ENCODE measurements at regions not wholly inside any gene's neighbourhood (a gene's known extent, or its start where the extent isn't known, plus 50 kb on each side); places are given as distances from the start of the nearest gene placed in this dataset.

- no peak for DNase-seq
These were observed 115.7 kb upstream of the SALL4 start for GRCh38 chr20:51917886-51918535.

- DNase-seq, result no peak
These were observed 113.9 kb upstream of the SALL4 start for GRCh38 chr20:51916244-51916643.

- DNase-seq, result no peak
These were observed 112.4 kb upstream of the SALL4 start for GRCh38 chr20:51914758-51915157.

DNA sequence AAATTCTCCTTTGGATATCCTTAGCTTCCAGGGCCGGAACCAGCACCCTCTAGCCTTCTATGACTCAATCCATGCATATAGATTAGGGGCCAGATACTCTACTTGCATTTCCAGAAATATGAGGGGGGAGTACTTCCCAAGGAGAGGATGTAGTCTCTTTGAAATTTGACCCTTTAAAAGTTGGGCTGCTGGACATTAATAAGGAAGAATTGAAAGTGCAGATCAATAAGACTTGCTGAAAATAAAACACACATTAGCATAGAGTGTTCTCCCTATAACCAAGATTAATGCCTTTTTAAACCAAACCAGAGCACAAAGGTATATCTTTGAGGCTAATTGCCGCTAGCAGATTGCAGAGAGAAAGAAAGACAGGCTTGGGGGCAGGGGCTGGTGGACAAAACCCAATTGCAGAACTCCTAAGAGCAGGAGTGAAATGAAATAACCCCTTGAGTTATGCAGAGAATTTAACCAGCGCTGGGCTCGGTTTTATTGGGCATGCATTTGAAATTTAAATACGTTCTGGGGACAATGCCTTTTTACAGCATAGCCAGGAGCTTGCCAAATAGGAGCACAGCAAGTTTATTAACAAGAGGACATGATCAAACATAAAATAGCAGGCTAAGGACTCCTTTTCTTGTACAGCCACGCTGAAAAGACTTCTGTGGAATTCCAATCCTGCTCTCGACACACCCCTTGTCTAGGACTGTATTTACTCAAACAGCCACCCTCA lies 108.2 kb upstream of the SALL4 start:
- no peak for DNase-seq

GRCh38 chr20:51906679-51907078 lies 104.4 kb upstream of the SALL4 start:
- DNase-seq, result no peak

DNA sequence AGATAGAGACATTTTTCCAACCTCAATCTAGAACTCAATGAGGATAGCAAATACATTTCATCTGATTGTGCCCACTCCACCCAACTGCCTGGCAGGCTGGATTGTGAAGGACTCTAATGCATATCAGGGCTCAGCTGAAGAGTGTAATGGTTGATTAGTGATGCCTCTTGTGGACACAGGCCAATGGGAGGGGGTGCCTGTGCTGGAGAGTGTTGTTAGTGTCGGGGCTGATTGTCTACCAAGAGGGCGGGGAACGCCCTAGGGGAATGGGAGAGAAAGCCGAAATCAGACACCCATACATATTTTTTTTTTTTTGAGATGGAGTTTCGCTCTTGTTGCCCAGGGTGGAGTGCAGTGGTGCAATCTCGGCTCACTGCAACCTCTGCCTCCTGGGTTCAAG lies 103.7 kb upstream of the SALL4 start:
- no peak for DNase-seq

- no peak for DNase-seq
These were observed 100.6 kb upstream of the SALL4 start for GRCh38 chr20:51902933-51903332.

DNA sequence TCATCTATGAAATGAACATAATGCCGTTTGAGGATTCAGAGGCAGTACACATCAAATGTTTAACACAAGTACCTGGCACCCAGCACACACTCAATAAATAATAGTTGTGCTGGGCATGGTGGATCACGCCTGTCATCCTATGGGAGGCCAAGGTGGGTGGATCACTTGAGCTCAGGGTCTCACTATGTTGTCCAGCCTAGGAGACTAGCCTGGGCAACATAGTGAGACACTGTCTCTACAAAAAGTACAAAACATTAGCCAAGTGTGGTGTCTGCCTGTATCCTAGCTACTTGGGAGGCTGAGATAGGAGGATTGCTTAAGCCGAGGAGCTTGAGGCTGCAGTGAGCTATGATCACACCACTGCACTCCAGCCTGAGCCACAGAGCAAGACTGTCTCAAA lies 98.1 kb upstream of the SALL4 start:
- no peak for DNase-seq

DNA sequence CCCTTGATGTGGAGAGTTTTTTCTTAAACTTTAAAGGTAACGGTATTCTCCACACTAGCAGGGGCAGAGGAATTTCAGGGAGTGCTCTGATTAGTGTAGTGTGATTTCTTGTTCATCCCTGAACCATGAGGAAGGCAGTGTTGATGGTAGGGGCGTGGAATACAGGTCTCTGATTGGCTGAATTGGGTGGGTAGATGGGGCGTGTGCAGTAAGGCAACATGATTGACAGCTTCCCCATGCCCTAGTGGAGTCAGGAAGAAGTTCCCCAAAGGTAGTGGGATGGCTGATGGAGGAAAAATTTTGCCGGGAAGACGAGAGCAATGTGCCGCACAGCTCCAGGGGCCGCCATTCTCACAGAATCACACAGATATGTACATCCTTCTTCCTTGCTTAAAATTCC lies 97.4 kb upstream of the SALL4 start:
- no peak for DNase-seq

DNA sequence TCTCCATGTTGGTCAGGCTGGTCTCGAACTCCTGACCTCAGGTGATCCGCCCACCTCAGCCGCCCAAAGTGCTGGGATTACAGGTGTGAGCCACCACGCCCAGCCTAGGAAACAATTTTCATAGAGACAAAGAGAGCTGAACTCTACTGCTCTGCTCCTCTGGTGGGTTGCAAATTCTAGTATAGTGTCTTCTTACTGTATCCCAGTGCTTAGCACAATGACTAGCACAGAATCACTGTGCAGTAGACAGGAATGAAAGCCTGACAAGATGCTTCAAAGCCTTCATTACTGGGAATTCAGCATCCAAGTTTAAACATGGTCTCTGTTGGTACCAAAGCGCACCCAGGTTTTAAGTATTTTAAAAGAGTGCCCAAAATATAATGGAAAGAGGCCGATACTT lies 96.5 kb upstream of the SALL4 start:
- DNase-seq, result no peak

DNA sequence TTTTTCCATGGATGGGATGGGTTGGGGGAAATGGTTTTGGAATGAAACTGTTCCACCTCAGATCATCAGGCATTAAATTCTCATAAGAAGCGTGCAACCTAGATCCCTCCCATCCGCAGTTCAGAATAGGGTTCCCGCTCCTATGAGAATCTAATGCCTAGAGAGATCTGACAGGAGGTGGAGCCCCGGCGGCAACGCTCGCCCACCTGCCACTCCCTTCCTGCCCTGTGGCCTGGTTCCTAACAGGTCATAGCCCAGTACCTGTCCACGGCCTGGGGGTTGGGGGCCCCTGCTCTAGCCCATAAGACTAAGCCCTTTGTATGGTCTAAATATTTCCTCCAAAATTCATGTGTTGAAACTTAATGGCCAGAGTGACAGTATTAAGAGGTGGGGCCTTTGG lies 92.3 kb upstream of the SALL4 start:
- no peak for DNase-seq

GRCh38 chr20:51894201-51894600 lies 91.9 kb upstream of the SALL4 start:
- DNase-seq, result no peak

GRCh38 chr20:51893723-51894122 lies 91.4 kb upstream of the SALL4 start:
- DNase-seq, result no peak

DNA sequence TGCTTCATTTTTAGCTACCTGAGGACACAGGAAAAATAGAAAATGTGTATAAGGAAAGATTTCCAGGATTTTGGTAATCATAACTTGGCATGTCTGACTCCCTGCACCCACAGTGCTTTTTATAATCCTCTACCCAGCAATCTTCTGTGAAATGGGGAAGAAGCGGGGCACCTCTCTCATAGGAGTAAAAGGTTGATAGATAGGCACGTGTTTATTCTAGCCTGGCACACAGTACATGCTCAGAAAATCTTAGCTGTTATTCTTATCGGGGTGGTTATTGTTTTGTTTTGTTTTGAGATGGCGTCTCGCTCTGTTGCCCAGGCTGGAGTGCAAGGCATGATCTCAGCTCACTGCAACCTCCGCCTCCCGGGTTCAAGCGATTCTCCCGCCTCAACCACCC lies 87.7 kb upstream of the SALL4 start:
- no peak for DNase-seq

GRCh38 chr20:51889466-51889865 lies 87.1 kb upstream of the SALL4 start:
- DNase-seq, result no peak

GRCh38 chr20:51888291-51888690 lies 86.0 kb upstream of the SALL4 start:
- no peak for DNase-seq

DNA sequence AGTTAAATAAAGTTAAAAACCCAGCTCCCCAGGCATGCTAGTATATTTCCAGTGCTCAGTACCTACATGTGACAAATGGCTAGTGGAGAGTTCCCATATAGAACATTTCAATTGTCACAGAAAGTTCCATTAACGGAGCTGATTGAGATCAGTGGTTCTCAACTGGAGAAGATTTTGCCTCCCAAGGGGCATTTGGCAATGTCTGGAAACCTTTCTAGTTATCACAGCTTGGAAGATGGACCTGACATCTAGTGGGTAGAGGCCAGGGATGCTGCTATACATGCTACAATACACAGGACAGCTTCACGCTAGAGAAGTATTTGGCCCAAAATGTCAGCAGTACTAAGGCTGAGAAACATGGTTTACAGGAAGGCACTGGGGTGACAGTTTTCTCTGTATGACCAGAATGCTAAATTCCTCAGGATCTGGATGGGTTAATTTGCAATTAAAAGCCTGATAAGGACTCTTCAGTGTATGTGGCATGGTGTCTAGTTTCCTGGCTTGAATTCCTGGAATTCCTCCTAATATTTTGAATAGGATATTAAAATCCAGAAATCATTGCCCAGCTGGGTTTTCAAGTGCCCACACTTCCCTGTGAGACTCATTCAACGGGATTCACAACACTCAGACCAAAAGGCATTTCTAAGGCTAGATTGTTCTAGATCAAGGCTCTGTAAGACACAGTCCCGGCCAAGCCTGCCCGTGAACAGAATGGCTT lies 84.7 kb upstream of the SALL4 start:
- no peak for DNase-seq

- no peak for DNase-seq
These were observed 84.0 kb upstream of the SALL4 start for GRCh38 chr20:51886341-51886740.

GRCh38 chr20:51884561-51884960 lies 82.2 kb upstream of the SALL4 start:
- no peak for DNase-seq

- DNase-seq, result no peak
These were observed 77.9 kb upstream of the SALL4 start for GRCh38 chr20:51880188-51880587.

- DNase-seq, result no peak
These were observed 74.1 kb upstream of the SALL4 start for GRCh38 chr20:51876313-51876940.

GRCh38 chr20:51873652-51874051 lies 71.3 kb upstream of the SALL4 start:
- DNase-seq, result no peak

GRCh38 chr20:51871943-51872342 lies 69.6 kb upstream of the SALL4 start:
- DNase-seq, result no peak

DNA sequence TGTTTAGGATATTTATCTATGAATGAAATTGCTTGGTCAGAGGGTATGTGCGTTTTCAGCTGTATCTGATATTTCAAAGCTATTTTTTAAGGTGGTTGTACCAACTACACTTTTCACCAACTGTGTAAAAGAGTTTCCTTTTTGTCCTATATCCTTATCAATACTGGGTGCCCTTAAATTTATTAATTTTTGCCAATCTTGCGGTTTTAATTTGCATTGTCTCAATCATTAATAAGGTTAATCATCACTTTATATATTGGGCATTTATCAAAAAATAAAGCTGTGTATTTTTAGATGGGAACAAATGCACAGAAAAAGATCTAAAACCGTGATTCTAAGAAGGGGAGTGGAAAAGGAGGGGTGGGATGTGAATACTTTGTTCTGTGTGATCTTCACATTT lies 66.7 kb upstream of the SALL4 start:
- no peak for DNase-seq
